Thyroid gland (tissue), 4 donors: ENCODE measurements at regions not wholly inside any gene's neighbourhood (a gene's known extent, or its start where the extent isn't known, plus 50 kb on each side); places are given as distances from the start of the nearest gene placed in this dataset.

Experiments
- DNase-seq, 2 donors: peaks; one replicate each; pipeline ENCODE4 v3.0.0-alpha.2; 2019
- H3K27ac ChIP-seq, 3 donors: fragments of 200-600 bp; sonication (generic); 1 replicate in 2 of 3; 2 replicates in 1 of 3; pipeline ENCODE4 v1.5.1; 2016 to 2019; ENCODE audit warnings: mild to moderate bottlenecking in 1 of 3, moderate library complexity in 1 of 3
- H3K27me3 ChIP-seq: fragments of 200-600 bp; sonication (generic); one replicate; pipeline ENCODE4 v1.5.1; 2019
- H3K36me3 ChIP-seq, 2 donors: fragments of 200-600 bp; sonication (generic); one replicate each; pipeline ENCODE4 v1.5.1; 2016 to 2019
- H3K4me1 ChIP-seq, 2 donors: fragments of 200-600 bp; sonication (generic); one replicate each; pipeline ENCODE4 v1.5.1; 2017 to 2019
- H3K4me3 ChIP-seq, 3 donors: fragments of 200-600 bp; sonication (generic); replicated peaks in 1 of 3; 1 replicate in 2 of 3; 2 replicates in 1 of 3; pipeline ENCODE4 v1.5.1; 2016; ENCODE audit warnings: mild to moderate bottlenecking in 1 of 3
- H3K9me3 ChIP-seq: fragments of 200-600 bp; sonication (generic); one replicate; pipeline ENCODE4 v1.5.1; 2017
- CTCF ChIP-seq, 6 experiments: fragments of 200-600 bp in 3 of 6; fragments of 450-650 bp in 3 of 6; sonication (generic) in 3 of 6; IDR thresholded peaks; one replicate each; pipeline ENCODE4 v1.5.1; 2016 to 2019; ENCODE audit warnings: antibody characterized with exemption in 6 of 6, mild to moderate bottlenecking in 2 of 6, inconsistent platforms in 1 of 6, moderate library complexity in 1 of 6
- POLR2A ChIP-seq, 2 donors: fragments of 450-650 bp; IDR thresholded peaks; one replicate each; pipeline ENCODE4 v1.6.1; 2017; ENCODE audit warnings: antibody characterized with exemption in 2 of 2, mild to moderate bottlenecking in 2 of 2, moderate library complexity in 1 of 2
- WGBS, 2 donors: methylation state at CpG; one replicate each; pipeline ENCODE4 v1.1.5; 2017; 5-methylcytosine and 5-hydroxymethylcytosine counted together
- intact Hi-C: fragments of 100-400 bp; cut with DNase I; formaldehyde crosslinking; loops from one replicate; pipeline ENCODE4 v1.15.1; 2023

GRCh38 chr18:64854112-64854511, 705.2 kb upstream of the LINC00305 start:
- Histone ChIP-seq H3K27ac (no peak overlapping the region), H3K4me1 (no peaks in the 10 kb centered on the region), H3K36me3 (no peaks in the 10 kb centered on the region), H3K9me3 (no peaks in the 10 kb centered on the region), H3K4me3 (no peak overlapping the region), H3K27me3 (no peaks in the 10 kb centered on the region)
- TF ChIP-seq POLR2A (IDR thresholded peaks at IDR 0.05) (no peak), CTCF (IDR thresholded peaks at IDR 0.05) (no peak)
- WGBS, 2 donors = 98% methylated on average over 1 of the region's 1 CpG
- no peak for DNase-seq
- intact Hi-C loops = no loop called here

- no peak for DNase-seq
- Histone ChIP-seq H3K4me3 (no peak overlapping the region), H3K4me1 (no peaks in the 10 kb centered on the region), H3K9me3 (no peaks in the 10 kb centered on the region), H3K27me3 (no peaks in the 10 kb centered on the region), H3K27ac (no peak overlapping the region), H3K36me3 (no peaks in the 10 kb centered on the region)
- no peak for TF ChIP-seq CTCF (IDR thresholded peaks at IDR 0.05)
- TF ChIP-seq POLR2A (IDR thresholded peaks at IDR 0.05) = no peak
- intact Hi-C loops = no loop called here
- WGBS, 2 donors = 60 to 82% methylated on average over 5 of the region's 5 CpGs
These were observed 703.4 kb upstream of the LINC00305 start for GRCh38 chr18:64852281-64852680.

- 67 to 76% methylated on average over 6 of the region's 6 CpGs for WGBS, 2 donors
- DNase-seq = no peak
- Histone ChIP-seq H3K27ac (no peak overlapping the region), H3K4me1 (no peaks in the 10 kb centered on the region), H3K9me3 (no peaks in the 10 kb centered on the region), H3K4me3 (no peak overlapping the region), H3K27me3 (no peaks in the 10 kb centered on the region), H3K36me3 (no peaks in the 10 kb centered on the region)
- no peak for TF ChIP-seq CTCF (IDR thresholded peaks at IDR 0.05)
- TF ChIP-seq POLR2A (IDR thresholded peaks at IDR 0.05) = no peak
- intact Hi-C loops = no loop called here
These were observed 702.8 kb upstream of the LINC00305 start for GRCh38 chr18:64851726-64852125.

DNA sequence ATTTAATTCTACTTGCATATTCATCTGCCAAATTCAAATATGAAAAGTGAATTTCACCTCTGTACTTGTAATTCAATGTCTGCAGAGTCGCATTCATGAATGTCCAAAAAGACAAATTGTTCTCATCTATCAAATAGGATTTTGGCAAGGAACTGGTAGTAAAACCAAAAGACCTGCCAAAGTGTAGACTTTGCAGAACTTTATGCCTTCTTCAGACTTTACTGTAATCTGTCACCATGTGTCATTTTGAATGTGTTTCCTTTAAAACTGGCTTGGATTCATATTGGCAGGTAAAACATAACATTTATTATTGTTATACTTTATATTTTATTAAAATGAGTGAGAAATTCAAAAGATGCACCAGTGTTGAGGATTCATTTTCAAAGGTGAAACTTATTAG, 701.9 kb upstream of the LINC00305 start:
- DNase-seq = no peak
- Histone ChIP-seq H3K36me3 (no peaks in the 10 kb centered on the region), H3K9me3 (no peaks in the 10 kb centered on the region), H3K4me3 (no peak overlapping the region), H3K4me1 (no peaks in the 10 kb centered on the region), H3K27me3 (no peaks in the 10 kb centered on the region), H3K27ac (no peak overlapping the region)
- WGBS, 2 donors = 79 to 82% methylated on average over 1 of the region's 1 CpG
- TF ChIP-seq CTCF (IDR thresholded peaks at IDR 0.05) (no peak), POLR2A (IDR thresholded peaks at IDR 0.05) (no peak)
- intact Hi-C loops = no loop called here

DNA sequence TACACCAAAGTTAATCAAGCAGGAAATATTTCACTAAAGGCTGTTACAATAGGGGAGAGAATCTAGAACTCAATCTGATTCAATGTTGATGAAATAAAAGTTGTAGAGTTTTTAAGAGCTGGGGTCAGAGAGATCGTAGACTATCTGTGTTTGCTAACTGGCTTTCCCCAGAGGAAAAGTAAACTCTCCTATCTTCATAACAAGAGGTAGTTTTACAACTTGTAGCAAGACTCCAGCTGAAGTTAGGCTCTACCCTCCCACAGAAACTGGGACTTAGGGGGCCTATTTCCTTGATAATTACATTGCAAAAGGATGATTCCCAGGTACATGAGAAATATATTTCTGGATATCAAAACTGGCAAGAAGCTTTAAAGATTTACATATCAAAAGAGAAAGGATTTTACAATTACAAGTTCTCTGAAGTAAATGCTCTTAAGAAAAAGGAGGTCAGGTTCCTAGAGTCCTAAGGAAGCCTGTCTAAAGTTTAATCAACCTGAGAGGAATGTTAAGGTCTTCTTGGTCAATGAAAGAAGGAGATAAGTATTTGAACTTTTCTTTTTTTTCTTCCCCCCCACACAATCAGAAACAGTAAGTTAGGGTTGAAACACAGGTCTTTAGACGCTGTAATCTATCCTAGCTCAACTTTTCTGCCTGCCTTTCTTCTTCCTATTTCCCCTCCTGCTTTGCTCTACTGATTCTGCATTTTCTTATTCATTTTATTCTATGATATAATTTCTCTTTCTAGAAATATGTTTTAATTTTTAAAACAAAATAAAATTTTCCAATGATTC, 692.2 kb upstream of the LINC00305 start:
- Histone ChIP-seq H3K4me1 (no peaks in the 10 kb centered on the region), H3K27me3 (no peaks in the 10 kb centered on the region), H3K4me3 (no peak overlapping the region), H3K36me3 (no peaks in the 10 kb centered on the region), H3K27ac (no peak overlapping the region), H3K9me3 (no peaks in the 10 kb centered on the region)
- intact Hi-C loops = no loop called here
- TF ChIP-seq CTCF (IDR thresholded peaks at IDR 0.05) = no peak
- TF ChIP-seq POLR2A (IDR thresholded peaks at IDR 0.05) = no peak
- no peak for DNase-seq
- WGBS, 2 donors = 58 to 65% methylated on average over 2 of the region's 2 CpGs
